ENCODE measurements at regions not wholly inside any gene's neighbourhood (a gene's known extent, or its start where the extent isn't known, plus 50 kb on each side); places are given as distances from the start of the nearest gene placed in this dataset.

DNA sequence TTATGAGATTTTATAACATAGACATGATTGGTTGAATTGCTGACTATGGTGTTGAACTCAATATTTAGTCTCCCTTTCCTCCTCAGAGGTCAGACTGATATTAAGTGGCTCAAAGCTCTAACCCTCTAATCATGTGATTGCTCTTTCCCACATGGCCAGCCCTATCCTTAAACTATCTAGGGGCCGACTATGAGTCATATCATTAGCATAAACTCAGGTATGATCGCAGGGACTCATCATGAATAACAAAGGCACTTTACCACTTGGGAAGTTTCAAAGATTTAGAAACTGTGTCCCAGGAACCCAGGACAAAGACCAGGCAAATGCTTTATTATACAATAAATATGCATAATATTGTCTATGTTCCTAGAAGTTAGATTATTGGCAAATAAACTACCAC, 894.6 kb upstream of the NEGR1 start:
- DNase-seq (no peak), ATAC-seq (ENCODE audit: low read depth in 2 of 2) (no peak)
- H3K27ac ChIP-seq (ENCODE audit: insufficient read depth, low read length, poor library complexity, severe bottlenecking), result no peak overlapping the region
- H3K36me3 ChIP-seq (ENCODE audit: control insufficient read depth, insufficient read depth, low read length), result no peaks in the 10 kb centered on the region
- Mint-ChIP-seq H3K36me3 (no peaks in the 10 kb centered on the region), H3K27ac (no peak overlapping the region), H3K27me3 (peaks cover 3% of the 10 kb centered on the region), H3K4me3 (no peak overlapping the region), H3K4me1 (no peaks in the 10 kb centered on the region), H3K9me3 (peaks cover 0 to 14% (median 1%) of the 10 kb centered on the region in 7 donors)
- no peaks in the 10 kb centered on the region for H3K27me3 ChIP-seq (ENCODE audit: control insufficient read depth, insufficient read depth, low read length)
- H3K9me3 ChIP-seq (ENCODE audit: control insufficient read depth in 2 of 2, low read length in 2 of 2), result peaks cover 2 to 4% of the 10 kb centered on the region in 2 experiments
- H3K4me3 ChIP-seq (ENCODE audit: low read depth, low read length), result no peak overlapping the region
- no peaks in the 10 kb centered on the region for H3K4me1 ChIP-seq (ENCODE audit: control insufficient read depth, insufficient read depth, low read length, poor library complexity, severe bottlenecking)

DNA sequence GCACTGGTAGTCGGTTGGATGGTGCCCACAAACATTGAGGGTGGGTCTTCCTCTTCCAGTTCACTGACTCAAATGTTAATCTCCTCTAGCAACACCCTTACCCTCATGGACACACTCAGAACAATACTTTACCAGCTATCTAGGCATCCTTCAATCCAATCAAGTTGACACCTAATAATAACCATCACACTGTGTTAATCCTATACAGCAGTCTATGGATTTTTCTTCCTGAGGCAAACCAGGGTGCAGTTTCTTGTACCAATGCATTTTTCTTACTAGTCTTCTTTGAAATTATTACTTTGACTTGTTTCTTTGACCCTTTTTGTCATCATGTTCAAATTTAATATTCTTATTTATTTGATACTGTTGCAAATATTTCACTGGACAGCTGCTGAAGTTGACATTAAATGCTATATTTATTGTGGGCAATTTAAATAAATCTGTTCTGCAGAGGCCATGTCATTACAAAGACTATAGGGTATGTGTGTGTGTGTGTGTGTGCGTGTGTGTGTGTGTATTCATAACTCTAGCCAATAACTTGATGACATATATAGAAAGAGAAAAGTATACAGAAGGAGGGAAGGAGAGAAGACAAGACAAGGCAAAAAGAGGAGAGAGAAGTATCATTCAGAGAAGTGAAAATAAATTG, 884.8 kb upstream of the NEGR1 start:
- Histone ChIP-seq H3K4me3 (ENCODE audit: low read depth, low read length) (no peak overlapping the region), H3K27me3 (ENCODE audit: control insufficient read depth, insufficient read depth, low read length) (no peaks in the 10 kb centered on the region), H3K9me3 (ENCODE audit: control insufficient read depth in 2 of 2, low read length in 2 of 2) (no peaks in the 10 kb centered on the region), H3K36me3 (ENCODE audit: control insufficient read depth, insufficient read depth, low read length) (no peaks in the 10 kb centered on the region), H3K27ac (ENCODE audit: insufficient read depth, low read length, poor library complexity, severe bottlenecking) (no peak overlapping the region), H3K4me1 (ENCODE audit: control insufficient read depth, insufficient read depth, low read length, poor library complexity, severe bottlenecking) (no peaks in the 10 kb centered on the region)
- Mint-ChIP-seq H3K9me3 (peaks cover 0 to 11% (median 1%) of the 10 kb centered on the region in 7 donors), H3K4me3 (no peak overlapping the region), H3K4me1 (no peaks in the 10 kb centered on the region), H3K27me3 (peaks cover 3% of the 10 kb centered on the region), H3K27ac (peak overlapping the region in 1 of 3 donors; percentile 57), H3K36me3 (no peaks in the 10 kb centered on the region)
- no peak for DNase-seq
- no peak for ATAC-seq (ENCODE audit: low read depth in 2 of 2)

DNA sequence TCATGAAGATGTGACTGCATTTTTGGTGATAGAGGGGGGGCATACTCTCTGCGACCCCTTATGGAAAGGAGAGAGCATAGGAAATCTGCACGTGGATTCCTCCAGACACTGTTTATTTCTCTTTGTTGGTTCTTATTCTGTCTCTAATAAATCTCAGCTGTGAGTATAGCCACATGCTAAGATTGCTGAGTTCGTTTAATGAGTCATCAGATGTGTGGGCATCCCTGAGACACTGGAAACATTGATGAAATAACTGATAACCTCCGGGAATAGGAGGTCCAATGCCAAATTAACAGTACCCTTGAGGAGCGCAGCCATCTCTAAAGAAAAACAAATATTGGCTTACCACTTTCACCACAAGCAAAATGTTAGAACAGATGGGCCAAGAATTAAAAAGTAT, 880.2 kb upstream of the NEGR1 start:
- H3K27me3 Mint-ChIP-seq, result no peaks in the 10 kb centered on the region

DNA sequence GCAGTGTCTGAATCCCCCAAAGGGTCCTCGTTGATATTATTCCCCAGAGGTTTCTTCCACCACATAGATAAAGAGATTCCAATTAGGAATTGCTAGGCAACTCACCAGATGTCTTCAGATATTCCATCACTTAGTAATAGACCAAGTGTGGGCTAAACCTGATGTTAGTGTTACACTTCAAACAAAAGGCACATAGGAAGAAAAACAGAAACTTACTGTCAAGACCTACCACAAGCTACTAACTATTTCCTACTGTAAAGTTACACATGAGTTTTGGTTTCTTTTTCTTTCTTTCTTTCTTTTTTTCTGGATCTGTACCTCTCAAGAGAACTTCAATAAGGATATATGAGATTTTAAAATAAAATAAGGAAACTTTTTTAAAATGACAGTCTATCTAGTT, 879.1 kb upstream of the NEGR1 start:
- Mint-ChIP-seq H3K27me3 (no peaks in the 10 kb centered on the region), H3K27ac (no peak overlapping the region), H3K4me1 (no peaks in the 10 kb centered on the region), H3K36me3 (no peaks in the 10 kb centered on the region), H3K9me3 (peaks cover 0 to 9% (median 3%) of the 10 kb centered on the region in 7 donors), H3K4me3 (no peak overlapping the region)
- Histone ChIP-seq H3K9me3 (ENCODE audit: control insufficient read depth in 2 of 2, low read length in 2 of 2) (no peaks in the 10 kb centered on the region), H3K4me1 (ENCODE audit: control insufficient read depth, insufficient read depth, low read length, poor library complexity, severe bottlenecking) (no peaks in the 10 kb centered on the region), H3K27me3 (ENCODE audit: control insufficient read depth, insufficient read depth, low read length) (no peaks in the 10 kb centered on the region), H3K4me3 (ENCODE audit: low read depth, low read length) (no peak overlapping the region), H3K36me3 (ENCODE audit: control insufficient read depth, insufficient read depth, low read length) (no peaks in the 10 kb centered on the region), H3K27ac (ENCODE audit: insufficient read depth, low read length, poor library complexity, severe bottlenecking) (no peak overlapping the region)
- DNase-seq (no peak), ATAC-seq (ENCODE audit: low read depth in 2 of 2) (no peak)

More for the DNA sequence above, 880.2 kb upstream of the NEGR1 start:
- H3K9me3 Mint-ChIP-seq, result peaks cover 0 to 6% (median 4%) of the 10 kb centered on the region in 7 donors
- ATAC-seq (ENCODE audit: low read depth in 2 of 2) (no peak), DNase-seq (no peak)
- no peaks in the 10 kb centered on the region for H3K4me1 Mint-ChIP-seq
- H3K4me3 ChIP-seq (ENCODE audit: low read depth, low read length), result no peak overlapping the region
- H3K9me3 ChIP-seq (ENCODE audit: control insufficient read depth in 2 of 2, low read length in 2 of 2), result no peaks in the 10 kb centered on the region
- no peaks in the 10 kb centered on the region for H3K36me3 ChIP-seq (ENCODE audit: control insufficient read depth, insufficient read depth, low read length)
- no peak overlapping the region for H3K4me3 Mint-ChIP-seq
- H3K27me3 ChIP-seq (ENCODE audit: control insufficient read depth, insufficient read depth, low read length), result no peaks in the 10 kb centered on the region
- no peaks in the 10 kb centered on the region for H3K36me3 Mint-ChIP-seq
- H3K27ac ChIP-seq (ENCODE audit: insufficient read depth, low read length, poor library complexity, severe bottlenecking), result no peak overlapping the region
- no peak overlapping the region for H3K27ac Mint-ChIP-seq
- no peaks in the 10 kb centered on the region for H3K4me1 ChIP-seq (ENCODE audit: control insufficient read depth, insufficient read depth, low read length, poor library complexity, severe bottlenecking)

DNA sequence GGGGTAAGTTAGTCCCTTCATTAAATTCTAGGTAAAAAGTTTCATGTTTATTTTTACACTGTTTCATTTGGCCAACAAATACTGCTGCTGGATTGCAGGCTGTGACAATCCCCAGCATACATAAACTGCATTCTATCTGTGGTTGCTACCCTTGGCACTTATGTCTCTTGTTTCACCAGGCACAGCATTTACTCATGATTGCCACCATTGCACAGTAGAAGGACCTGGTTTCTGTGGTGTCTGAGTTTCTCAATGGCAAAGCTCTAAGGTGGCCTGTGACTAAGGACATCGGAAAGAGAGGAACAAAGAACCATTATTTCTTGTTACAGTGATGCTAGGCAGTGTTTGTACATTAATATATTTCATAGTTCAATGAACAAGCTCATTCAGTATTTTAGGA, 878.4 kb upstream of the NEGR1 start:
- H3K36me3 ChIP-seq (ENCODE audit: control insufficient read depth, insufficient read depth, low read length), result no peaks in the 10 kb centered on the region
- Mint-ChIP-seq H3K27ac (no peak overlapping the region), H3K9me3 (peaks cover 0 to 9% (median 3%) of the 10 kb centered on the region in 7 donors), H3K36me3 (no peaks in the 10 kb centered on the region), H3K27me3 (no peaks in the 10 kb centered on the region), H3K4me3 (no peak overlapping the region), H3K4me1 (no peaks in the 10 kb centered on the region)
- ATAC-seq (ENCODE audit: low read depth in 2 of 2) (no peak), DNase-seq (no peak)
- no peak overlapping the region for H3K4me3 ChIP-seq (ENCODE audit: low read depth, low read length)
- H3K9me3 ChIP-seq (ENCODE audit: control insufficient read depth in 2 of 2, low read length in 2 of 2), result no peaks in the 10 kb centered on the region
- no peaks in the 10 kb centered on the region for H3K27me3 ChIP-seq (ENCODE audit: control insufficient read depth, insufficient read depth, low read length)
- no peaks in the 10 kb centered on the region for H3K4me1 ChIP-seq (ENCODE audit: control insufficient read depth, insufficient read depth, low read length, poor library complexity, severe bottlenecking)
- no peak overlapping the region for H3K27ac ChIP-seq (ENCODE audit: insufficient read depth, low read length, poor library complexity, severe bottlenecking)

DNA sequence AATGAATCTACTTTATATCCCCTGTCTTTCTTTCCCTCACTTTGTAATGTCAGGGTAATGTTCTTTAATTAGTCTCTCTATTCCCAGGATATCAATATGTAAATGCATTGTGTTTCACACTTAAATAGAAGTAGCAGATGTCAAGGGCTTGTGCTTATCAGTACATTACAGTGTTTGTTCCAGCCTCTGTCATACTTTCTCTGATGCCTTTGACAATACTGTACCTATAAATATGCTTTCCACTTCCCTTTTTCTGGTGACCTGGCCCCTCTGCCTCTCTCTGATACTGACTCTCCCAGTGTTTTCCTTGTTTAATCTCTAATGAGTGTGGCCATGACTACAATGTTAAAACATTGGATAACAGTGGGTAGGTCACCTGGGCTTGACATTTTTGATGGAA, 862.0 kb upstream of the NEGR1 start:
- ATAC-seq (ENCODE audit: low read depth in 2 of 2) (no peak), DNase-seq (no peak)
- Histone ChIP-seq H3K27me3 (ENCODE audit: control insufficient read depth, insufficient read depth, low read length) (no peaks in the 10 kb centered on the region), H3K36me3 (ENCODE audit: control insufficient read depth, insufficient read depth, low read length) (no peaks in the 10 kb centered on the region), H3K4me1 (ENCODE audit: control insufficient read depth, insufficient read depth, low read length, poor library complexity, severe bottlenecking) (no peaks in the 10 kb centered on the region), H3K9me3 (ENCODE audit: control insufficient read depth in 2 of 2, low read length in 2 of 2) (no peaks in the 10 kb centered on the region), H3K27ac (ENCODE audit: insufficient read depth, low read length, poor library complexity, severe bottlenecking) (no peak overlapping the region), H3K4me3 (ENCODE audit: low read depth, low read length) (no peak overlapping the region)
- Mint-ChIP-seq H3K27me3 (no peaks in the 10 kb centered on the region), H3K36me3 (no peaks in the 10 kb centered on the region), H3K9me3 (peaks cover 0 to 14% (median 8%) of the 10 kb centered on the region in 7 donors), H3K4me1 (no peaks in the 10 kb centered on the region), H3K27ac (no peak overlapping the region), H3K4me3 (no peak overlapping the region)

DNA sequence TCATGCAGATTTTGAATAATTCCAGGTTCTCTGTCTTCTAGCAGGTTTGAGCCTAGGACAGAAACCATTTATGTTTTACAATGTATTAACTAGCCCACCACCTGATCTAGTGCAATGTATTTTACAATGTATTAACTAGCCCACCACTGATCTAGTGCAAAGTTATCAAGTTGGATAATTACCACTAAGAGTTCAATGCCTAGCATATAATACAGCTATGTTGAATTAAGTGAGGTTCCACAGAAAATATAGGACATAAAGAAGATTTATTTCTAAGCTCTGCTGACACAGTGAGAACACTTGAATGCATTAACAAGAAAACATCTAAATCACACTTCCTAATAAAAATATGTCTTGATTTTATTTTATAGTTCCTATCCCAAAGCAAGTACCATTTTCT, 854.6 kb upstream of the NEGR1 start:
- Mint-ChIP-seq H3K9me3 (peaks cover 0 to 16% (median 8%) of the 10 kb centered on the region in 7 donors), H3K4me1 (no peaks in the 10 kb centered on the region), H3K36me3 (no peaks in the 10 kb centered on the region), H3K4me3 (no peak overlapping the region), H3K27me3 (no peaks in the 10 kb centered on the region), H3K27ac (no peak overlapping the region)
- Histone ChIP-seq H3K36me3 (ENCODE audit: control insufficient read depth, insufficient read depth, low read length) (no peaks in the 10 kb centered on the region), H3K4me3 (ENCODE audit: low read depth, low read length) (no peak overlapping the region), H3K27ac (ENCODE audit: insufficient read depth, low read length, poor library complexity, severe bottlenecking) (no peak overlapping the region), H3K4me1 (ENCODE audit: control insufficient read depth, insufficient read depth, low read length, poor library complexity, severe bottlenecking) (no peaks in the 10 kb centered on the region), H3K9me3 (ENCODE audit: control insufficient read depth in 2 of 2, low read length in 2 of 2) (no peaks in the 10 kb centered on the region), H3K27me3 (ENCODE audit: control insufficient read depth, insufficient read depth, low read length) (no peaks in the 10 kb centered on the region)
- ATAC-seq (ENCODE audit: low read depth in 2 of 2) (no peak), DNase-seq (no peak)

DNA sequence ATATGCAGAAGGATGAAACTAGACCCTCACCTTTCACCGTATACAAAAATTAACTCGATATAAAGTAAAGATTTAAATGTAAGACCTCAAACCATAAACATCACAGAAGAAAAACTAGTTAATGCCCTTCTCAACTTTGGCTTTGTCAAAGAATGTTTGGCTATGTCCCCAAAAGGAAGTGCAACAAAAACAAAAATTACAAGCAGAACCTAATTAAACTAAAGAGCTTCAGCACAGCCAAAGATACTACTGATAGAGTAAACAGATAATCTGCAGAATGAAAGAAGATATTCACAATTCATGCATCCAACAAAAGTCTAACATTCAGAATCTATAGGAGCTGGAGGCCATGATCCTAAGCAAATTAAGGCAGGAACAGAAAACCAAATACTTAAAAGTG, 824.6 kb upstream of the NEGR1 start:
- H3K4me3 Mint-ChIP-seq, result no peak overlapping the region
- Histone ChIP-seq H3K27ac (ENCODE audit: insufficient read depth, low read length, poor library complexity, severe bottlenecking) (no peak overlapping the region), H3K36me3 (ENCODE audit: control insufficient read depth, insufficient read depth, low read length) (no peaks in the 10 kb centered on the region), H3K4me3 (ENCODE audit: low read depth, low read length) (no peak overlapping the region), H3K4me1 (ENCODE audit: control insufficient read depth, insufficient read depth, low read length, poor library complexity, severe bottlenecking) (no peaks in the 10 kb centered on the region), H3K27me3 (ENCODE audit: control insufficient read depth, insufficient read depth, low read length) (no peaks in the 10 kb centered on the region), H3K9me3 (ENCODE audit: control insufficient read depth in 2 of 2, low read length in 2 of 2) (peaks cover 0 to 13% of the 10 kb centered on the region in 2 experiments)
- ATAC-seq (ENCODE audit: low read depth in 2 of 2) (no peak), DNase-seq (no peak)
- H3K36me3 Mint-ChIP-seq, result no peaks in the 10 kb centered on the region
- no peaks in the 10 kb centered on the region for H3K27me3 Mint-ChIP-seq
- H3K27ac Mint-ChIP-seq, result no peak overlapping the region
- H3K4me1 Mint-ChIP-seq, result no peaks in the 10 kb centered on the region
- peaks cover 3 to 20% (median 12%) of the 10 kb centered on the region in 7 donors for H3K9me3 Mint-ChIP-seq

Measured in CD4-positive, CD25-positive, alpha-beta regulatory T cell (primary cell).